Coronary artery (tissue), 2 donors: ENCODE measurements at regions not wholly inside any gene's neighbourhood (a gene's known extent, or its start where the extent isn't known, plus 50 kb on each side); places are given as distances from the start of the nearest gene placed in this dataset.

Experiments used
- DNase-seq: peaks from one replicate; pipeline ENCODE4 v3.0.0-alpha.2; 2017; ENCODE audit warnings: low spot score
- H3K27ac ChIP-seq, 2 donors: fragments of 200-600 bp; sonication (generic); one replicate each; pipeline ENCODE4 v1.5.1; 2016 to 2019
- H3K4me3 ChIP-seq: fragments of 200-600 bp; sonication (generic); 2 replicates; pipeline ENCODE4 v1.5.1; 2016; ENCODE audit warnings: mild to moderate bottlenecking, moderate library complexity
- CTCF ChIP-seq: fragments of 200-600 bp; sonication (generic); IDR thresholded peaks from one replicate; pipeline ENCODE4 v1.5.1; 2019; ENCODE audit warnings: antibody characterized with exemption

- H3K4me3 ChIP-seq: no peak overlapping the region
- no peak overlapping the region for H3K27ac ChIP-seq
- no peak for TF ChIP-seq CTCF
- no peak for DNase-seq
Measured at GRCh38 chr14:101132588-101132987, 229.1 kb upstream of the RTL1 start.

GRCh38 chr14:101133068-101133467, 229.5 kb upstream of the RTL1 start:
- H3K4me3 ChIP-seq: no peak overlapping the region
- no peak for TF ChIP-seq CTCF
- no peak overlapping the region for H3K27ac ChIP-seq
- DNase-seq: no peak

- DNase-seq: no peak
- no peak for TF ChIP-seq CTCF
- no peak overlapping the region for H3K4me3 ChIP-seq
- no peak overlapping the region for H3K27ac ChIP-seq
Measured at GRCh38 chr14:101134161-101134631, 230.7 kb upstream of the RTL1 start.

- no peak for TF ChIP-seq CTCF
- H3K27ac ChIP-seq: no peak overlapping the region
Measured at GRCh38 chr14:101134851-101135433, 231.4 kb upstream of the RTL1 start.

GRCh38 chr14:101135796-101136742, 232.5 kb upstream of the RTL1 start:
- Histone ChIP-seq H3K27ac (no peak overlapping the region), H3K4me3 (no peak overlapping the region)
- no peak for DNase-seq
- TF ChIP-seq CTCF: no peak

More at GRCh38 chr14:101134851-101135433, 231.4 kb upstream of the RTL1 start:
- DNase-seq: no peak
- no peak overlapping the region for H3K4me3 ChIP-seq

- no peak for DNase-seq
- Histone ChIP-seq H3K4me3 (no peak overlapping the region), H3K27ac (no peak overlapping the region)
- TF ChIP-seq CTCF: no peak
Measured at GRCh38 chr14:101137234-101137633, 233.7 kb upstream of the RTL1 start.
